Adrenal gland (tissue), 5 donors: ENCODE measurements at regions not wholly inside any gene's neighbourhood (a gene's known extent, or its start where the extent isn't known, plus 50 kb on each side); places are given as distances from the start of the nearest gene placed in this dataset.

Experiments
- CTCF ChIP-seq, 6 experiments: fragments of 450-650 bp in 4 of 6; fragments of 200-600 bp in 2 of 6; sonication (generic) in 1 of 6; IDR thresholded peaks; 1 replicate in 5 of 6; 2 replicates in 1 of 6; pipeline versions ENCODE4 v1.5.1 to v1.8.0; 2016 to 2021; ENCODE audit warnings: antibody characterized with exemption in 6 of 6, mild to moderate bottlenecking in 2 of 6, moderate library complexity in 1 of 6
- POLR2A ChIP-seq, 2 donors: fragments of 450-650 bp; IDR thresholded peaks; one replicate each; pipeline ENCODE4 v1.6.1; 2017; ENCODE audit warnings: antibody characterized with exemption in 2 of 2, mild to moderate bottlenecking in 2 of 2, moderate library complexity in 1 of 2
- donor health status: DM: no; HTN: no; CAD: no.

- TF ChIP-seq CTCF (IDR thresholded peaks at IDR 0.05) (no peak), POLR2A (IDR thresholded peaks at IDR 0.05) (no peak)
Observed at GRCh38 chr13:53135301-53135700, 106.7 kb downstream of the OLFM4 start.
